Loucy (cell line): ENCODE measurements at regions not wholly inside any gene's neighbourhood (a gene's known extent, or its start where the extent isn't known, plus 50 kb on each side); places are given as distances from the start of the nearest gene placed in this dataset.
"Not testable (repeated sequence)": the region's sequence is repeated elsewhere in the genome, so short reads cannot be mapped to it uniquely, and the experiment has no call there.

ENCODE experiments used
- H2AFZ ChIP-seq: fragments of 200-600 bp; sonication (generic); 2 replicates; pipeline ENCODE4 v1.6.0; 2016; ENCODE audit warnings: antibody characterized with exemption, mild to moderate bottlenecking, low read length, moderate library complexity
- H3F3A ChIP-seq: fragments of 200-600 bp; 2 replicates; pipeline ENCODE4 v1.6.0; 2016; ENCODE audit warnings: antibody characterized with exemption, low read depth, mild to moderate bottlenecking
- H3K27me3 ChIP-seq: fragments of 200-600 bp; sonication (generic); 2 replicates; pipeline ENCODE4 v1.6.1; 2014; ENCODE audit warnings: low read length, mild to moderate bottlenecking; ENCODE audit not compliant: insufficient read depth, poor library complexity, severe bottlenecking
- H3K36me3 ChIP-seq: fragments of 200-600 bp; sonication (generic); 2 replicates; pipeline ENCODE4 v1.6.1; 2016; ENCODE audit warnings: low read length; ENCODE audit not compliant: insufficient read depth
- H3K4me1 ChIP-seq: fragments of 200-600 bp; sonication (generic); 2 replicates; pipeline ENCODE4 v1.5.1; 2014; ENCODE audit warnings: low read length, mild to moderate bottlenecking; ENCODE audit not compliant: insufficient read depth, poor library complexity, severe bottlenecking
- H3K4me2 ChIP-seq: fragments of 200-600 bp; sonication (generic); 2 replicates; pipeline ENCODE4 v1.6.0; 2014; ENCODE audit warnings: antibody characterized with exemption, low read length, low read depth, mild to moderate bottlenecking; ENCODE audit not compliant: poor library complexity, severe bottlenecking
- H3K4me3 ChIP-seq: fragments of 200-600 bp; sonication (generic); 2 replicates; pipeline ENCODE4 v1.5.1; 2014; ENCODE audit warnings: low read length, mild to moderate bottlenecking, mixed read lengths; ENCODE audit not compliant: poor library complexity, severe bottlenecking
- H3K79me2 ChIP-seq: fragments of 200-600 bp; sonication (generic); 2 replicates; pipeline ENCODE4 v1.6.1; 2014; ENCODE audit warnings: low read length; ENCODE audit not compliant: insufficient read depth
- H3K9ac ChIP-seq: fragments of 200-600 bp; sonication (generic); 2 replicates; pipeline ENCODE4 v1.6.0; 2014; ENCODE audit warnings: mild to moderate bottlenecking, low read depth, low read length, moderate library complexity; ENCODE audit not compliant: poor library complexity, severe bottlenecking
- H3K9me2 ChIP-seq: fragments of 200-600 bp; sonication (generic); replicated peaks from 2 replicates; pipeline ENCODE4 v1.6.1; 2016; ENCODE audit warnings: low read depth, low read length, mixed read lengths
- H3K9me3 ChIP-seq: fragments of 200-600 bp; sonication (generic); 2 replicates; pipeline ENCODE4 v1.6.1; 2014; ENCODE audit warnings: mild to moderate bottlenecking, antibody characterized with exemption, low read length, low read depth; ENCODE audit not compliant: insufficient read depth
- H4K20me1 ChIP-seq: fragments of 200-600 bp; sonication (generic); 2 replicates; pipeline ENCODE4 v1.6.0; 2014; ENCODE audit warnings: antibody characterized with exemption, low read length, mild to moderate bottlenecking; ENCODE audit not compliant: insufficient read depth, poor library complexity, severe bottlenecking
- EZH2phosphoT487 ChIP-seq: fragments of 200-600 bp; IDR thresholded peaks from 2 replicates; pipeline ENCODE4 v1.6.1; 2018; ENCODE audit warnings: antibody characterized with exemption, mild to moderate bottlenecking, moderate library complexity, borderline replicate concordance
- TF ChIP-seq, protein P1 (sequence below): fragments of 200-600 bp; sonication (generic); conservative IDR thresholded peaks from 2 replicates; pipeline ENCODE4 v1.5.1; 2014; ENCODE audit warnings: mild to moderate bottlenecking, antibody characterized with exemption, low read length

DNA sequence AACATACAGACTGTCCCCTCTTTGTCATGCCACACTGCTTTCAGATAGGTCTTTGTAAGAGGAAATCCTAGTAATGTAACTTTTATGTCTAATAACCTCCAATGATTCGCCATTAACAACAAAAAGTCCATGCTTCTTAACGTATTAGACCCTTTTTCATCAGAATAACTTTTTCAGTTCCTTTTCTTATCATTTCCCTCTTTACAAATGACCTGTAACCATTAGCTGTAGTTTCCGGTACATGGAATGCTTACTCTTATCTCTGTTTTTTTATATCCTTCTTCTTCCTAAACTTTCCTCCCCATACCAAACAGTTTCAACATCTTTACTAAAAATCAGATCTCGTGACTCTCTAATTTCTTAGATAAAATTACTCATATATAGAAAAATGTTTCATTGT, 268.9 kb upstream of the TYRP1 start:
- Histone ChIP-seq H4K20me1 (no peaks in the 10 kb centered on the region), H3K4me2 (no peak overlapping the region), H2AFZ (no peak overlapping the region), H3K79me2 (no peaks in the 10 kb centered on the region), H3K36me3 (no peaks in the 10 kb centered on the region), H3K27me3 (no peaks in the 10 kb centered on the region), H3K9me2 (no peaks in the 10 kb centered on the region), H3K4me1 (no peaks in the 10 kb centered on the region), H3K4me3 (no peak overlapping the region), H3K9me3 (no peaks in the 10 kb centered on the region), H3F3A (no peaks in the 10 kb centered on the region), H3K9ac (no peak overlapping the region)
- no peak for TF ChIP-seq EZH2phosphoT487
- TF ChIP-seq, protein P1, sequence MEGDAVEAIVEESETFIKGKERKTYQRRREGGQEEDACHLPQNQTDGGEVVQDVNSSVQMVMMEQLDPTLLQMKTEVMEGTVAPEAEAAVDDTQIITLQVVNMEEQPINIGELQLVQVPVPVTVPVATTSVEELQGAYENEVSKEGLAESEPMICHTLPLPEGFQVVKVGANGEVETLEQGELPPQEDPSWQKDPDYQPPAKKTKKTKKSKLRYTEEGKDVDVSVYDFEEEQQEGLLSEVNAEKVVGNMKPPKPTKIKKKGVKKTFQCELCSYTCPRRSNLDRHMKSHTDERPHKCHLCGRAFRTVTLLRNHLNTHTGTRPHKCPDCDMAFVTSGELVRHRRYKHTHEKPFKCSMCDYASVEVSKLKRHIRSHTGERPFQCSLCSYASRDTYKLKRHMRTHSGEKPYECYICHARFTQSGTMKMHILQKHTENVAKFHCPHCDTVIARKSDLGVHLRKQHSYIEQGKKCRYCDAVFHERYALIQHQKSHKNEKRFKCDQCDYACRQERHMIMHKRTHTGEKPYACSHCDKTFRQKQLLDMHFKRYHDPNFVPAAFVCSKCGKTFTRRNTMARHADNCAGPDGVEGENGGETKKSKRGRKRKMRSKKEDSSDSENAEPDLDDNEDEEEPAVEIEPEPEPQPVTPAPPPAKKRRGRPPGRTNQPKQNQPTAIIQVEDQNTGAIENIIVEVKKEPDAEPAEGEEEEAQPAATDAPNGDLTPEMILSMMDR, result no peak

- Histone ChIP-seq H3K9me2 (no peaks in the 10 kb centered on the region), H3F3A (no peaks in the 10 kb centered on the region), H4K20me1 (no peaks in the 10 kb centered on the region), H2AFZ (no peak overlapping the region), H3K27me3 (no peaks in the 10 kb centered on the region), H3K9me3 (no peaks in the 10 kb centered on the region), H3K4me1 (no peaks in the 10 kb centered on the region), H3K9ac (no peak overlapping the region), H3K4me3 (no peak overlapping the region), H3K36me3 (no peaks in the 10 kb centered on the region), H3K79me2 (no peaks in the 10 kb centered on the region), H3K4me2 (no peak overlapping the region)
- TF ChIP-seq, protein P1, result peak; percentile 46
- no peak for TF ChIP-seq EZH2phosphoT487
Observed at GRCh38 chr9:12425878-12426864, 267.0 kb upstream of the TYRP1 start.

DNA sequence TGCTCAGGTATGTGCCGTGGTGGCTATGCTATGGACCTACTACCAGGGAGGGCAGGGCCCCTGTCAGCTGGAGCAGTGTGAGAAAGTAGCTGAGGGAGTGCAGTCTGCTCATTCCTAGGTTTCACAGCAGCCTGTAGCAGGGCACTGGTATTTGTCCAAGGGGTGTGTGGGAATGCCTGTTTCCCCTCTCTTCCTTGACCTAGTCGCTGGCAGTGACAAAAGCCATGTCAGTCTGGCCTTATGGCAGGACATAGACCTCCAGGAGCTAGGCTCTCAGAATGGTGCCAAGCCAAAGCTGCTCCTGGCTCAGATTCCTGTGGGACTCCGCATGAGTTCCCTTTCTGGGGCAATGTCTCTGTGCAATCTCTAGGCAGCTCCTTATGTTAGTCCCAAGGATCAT, 253.9 kb upstream of the TYRP1 start:
- Histone ChIP-seq H3K27me3 (no peaks in the 10 kb centered on the region), H3K4me2 (no peak overlapping the region), H3K4me3 (no peak overlapping the region), H2AFZ (no peak overlapping the region), H3F3A (no peaks in the 10 kb centered on the region), H3K36me3 (no peaks in the 10 kb centered on the region), H3K9me3 (no peaks in the 10 kb centered on the region), H4K20me1 (no peaks in the 10 kb centered on the region), H3K9me2 (no peaks in the 10 kb centered on the region), H3K9ac (no peak overlapping the region), H3K79me2 (no peaks in the 10 kb centered on the region), H3K4me1 (no peaks in the 10 kb centered on the region)
- TF ChIP-seq EZH2phosphoT487, result no peak
- TF ChIP-seq, protein P1, result no peak

DNA sequence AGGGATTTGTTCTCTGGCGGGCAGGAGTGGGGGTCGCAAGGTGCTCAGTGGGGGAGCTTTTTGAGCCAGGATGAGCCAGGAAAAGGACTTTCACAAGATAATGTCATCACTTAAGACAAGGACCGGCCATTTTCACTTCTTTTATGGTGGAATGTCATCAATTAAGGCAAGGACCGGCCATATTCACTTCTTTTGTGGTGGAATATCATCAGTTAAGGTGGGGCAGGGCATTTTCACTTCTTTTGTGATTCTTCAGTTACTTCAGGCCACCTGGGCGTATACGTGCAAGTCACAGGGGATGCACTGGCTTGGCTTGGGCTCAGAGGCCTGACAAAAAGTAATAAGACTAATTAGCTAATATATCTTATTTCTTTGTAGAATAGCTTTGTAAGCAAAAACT, 252.1 kb upstream of the TYRP1 start:
- H3K9ac ChIP-seq, H3K4me3 ChIP-seq, H3K4me2 ChIP-seq, H3K27me3 ChIP-seq, H3K9me2 ChIP-seq, H3K36me3 ChIP-seq, H3K9me3 ChIP-seq, H3K4me1 ChIP-seq, H3K79me2 ChIP-seq, H4K20me1 ChIP-seq, H2AFZ ChIP-seq, H3F3A ChIP-seq: not testable (repeated sequence)
